Caco-2 (cell line): ENCODE measurements at regions not wholly inside any gene's neighbourhood (a gene's known extent, or its start where the extent isn't known, plus 50 kb on each side); places are given as distances from the start of the nearest gene placed in this dataset.

Experiments used
- BruUV-seq: library from RNA; stranded (reverse); fragments of 400-500 nt; replicated peaks from 2 replicates; lab custom pipeline; 2021; lab: Mats Ljungman, UMichigan
- CTCF ChIA-PET: fragments of 300-600 bp; sonication (Branson Sonifier 250); formaldehyde crosslinking; loops from one replicate; lab custom pipeline; 2022; ENCODE audit warnings: antibody characterized with exemption; lab: Charles Lee
- POLR2A ChIA-PET: fragments of 300-600 bp; sonication (Branson Sonifier 250); formaldehyde crosslinking; loops from one replicate; lab custom pipeline; 2022; ENCODE audit warnings: antibody characterized with exemption; lab: Charles Lee
- DNase-seq, 2 experiments: peaks; one replicate each; pipeline versions ENCODE4 v3.0.0 to v3.0.0-alpha.2; 2020 to 2022
- H3K27me3 ChIP-seq: replicated peaks from 2 replicates; pipeline ENCODE4 v1.6.0; 2011; ENCODE audit warnings: low read length; ENCODE audit not compliant: control insufficient read depth, insufficient read depth
- H3K36me3 ChIP-seq: 2 replicates; pipeline ENCODE4 v1.5.1; 2011; ENCODE audit warnings: low read length; ENCODE audit not compliant: control insufficient read depth, insufficient read depth
- H3K4me1 ChIP-seq: fragments of 250-450 bp; sonication (Bioruptor Pico); 2 replicates; pipeline ENCODE4 v1.5.1; 2020; ENCODE audit warnings: mild to moderate bottlenecking
- H3K4me3 ChIP-seq: 2 replicates; pipeline ENCODE4 v1.5.1; 2011; ENCODE audit warnings: low read depth, mild to moderate bottlenecking, control low read depth, low read length
- H3K9me3 ChIP-seq: fragments of 250-450 bp; sonication (Bioruptor Pico); 2 replicates; pipeline ENCODE4 v1.5.1; 2020; ENCODE audit warnings: mild to moderate bottlenecking, moderate library complexity
- H3K27ac Mint-ChIP-seq: one replicate; pipeline ENCODE4 v1.8.0; 2022; ENCODE audit warnings: mixed read lengths; ENCODE audit not compliant: unreplicated experiment
- H3K27me3 Mint-ChIP-seq: one replicate; pipeline ENCODE4 v1.8.0; 2022; ENCODE audit warnings: mixed read lengths; ENCODE audit not compliant: insufficient read depth, unreplicated experiment
- H3K36me3 Mint-ChIP-seq: one replicate; pipeline ENCODE4 v1.8.0; 2022; ENCODE audit warnings: mild to moderate bottlenecking, mixed read lengths; ENCODE audit not compliant: insufficient read depth, unreplicated experiment
- H3K4me1 Mint-ChIP-seq: one replicate; pipeline ENCODE4 v1.8.0; 2022; ENCODE audit warnings: low read depth, mixed read lengths; ENCODE audit not compliant: unreplicated experiment
- H3K4me3 Mint-ChIP-seq: one replicate; pipeline ENCODE4 v1.8.0; 2022; ENCODE audit warnings: mild to moderate bottlenecking, moderate library complexity, mixed read lengths; ENCODE audit not compliant: unreplicated experiment
- H3K9me3 Mint-ChIP-seq: one replicate; pipeline ENCODE4 v1.8.0; 2022; ENCODE audit warnings: mixed read lengths; ENCODE audit not compliant: unreplicated experiment
- intact Hi-C: fragments of 100-400 bp; cut with micrococcal nuclease; formaldehyde crosslinking; loops from one replicate; pipeline ENCODE4 v1.10.0; 2022; ENCODE audit not compliant: unreplicated experiment
- TF ChIP-seq, protein P1 (sequence below), 2 experiments: fragments of 200-600 bp in 1 of 2; IDR thresholded peaks; 1 replicate in 1 of 2; 2 replicates in 1 of 2; pipeline versions ENCODE4 v1.5.1 to v1.8.0; 2011 to 2022; ENCODE audit warnings: antibody characterized with exemption in 1 of 2, control low read depth in 1 of 2, inconsistent platforms in 1 of 2, low read depth in 1 of 2, low read length in 1 of 2, mild to moderate bottlenecking in 1 of 2, moderate library complexity in 1 of 2; ENCODE audit not compliant: insufficient read depth in 1 of 2, severe bottlenecking in 1 of 2, unreplicated experiment in 1 of 2

DNA sequence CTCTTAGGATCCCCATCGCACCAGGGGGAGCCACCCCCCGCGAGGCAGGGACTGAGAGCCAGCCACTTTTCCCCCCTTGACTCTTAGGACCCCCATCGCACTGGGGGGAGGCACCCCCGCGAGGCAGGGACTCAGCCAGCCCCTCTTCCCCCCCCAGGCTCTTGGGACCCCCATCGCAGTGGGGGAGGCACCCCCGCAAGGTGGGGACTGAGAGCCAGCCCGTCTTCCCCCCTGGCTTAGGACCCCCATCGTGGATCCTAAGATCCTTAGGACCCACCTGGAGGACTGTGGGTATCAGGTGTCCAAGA, 365.2 kb upstream of the SPRY2 start:
- POLR2A ChIA-PET, result no interaction called here
- no peaks in the 10 kb centered on the region for H3K36me3 Mint-ChIP-seq
- no peak overlapping the region for H3K4me3 Mint-ChIP-seq
- Histone ChIP-seq H3K9me3 (no peaks in the 10 kb centered on the region), H3K27me3 (no peaks in the 10 kb centered on the region), H3K4me3 (no peak overlapping the region), H3K4me1 (no peaks in the 10 kb centered on the region), H3K36me3 (no peaks in the 10 kb centered on the region)
- H3K27me3 Mint-ChIP-seq, result no peaks in the 10 kb centered on the region
- H3K4me1 Mint-ChIP-seq, result no peaks in the 10 kb centered on the region
- intact Hi-C loops, result no loop called here
- BruUV-seq, result no TSS peak
- no peak overlapping the region for H3K27ac Mint-ChIP-seq
- no peaks in the 10 kb centered on the region for H3K9me3 Mint-ChIP-seq
- CTCF ChIA-PET, result no interaction called here
- TF ChIP-seq, protein P1, sequence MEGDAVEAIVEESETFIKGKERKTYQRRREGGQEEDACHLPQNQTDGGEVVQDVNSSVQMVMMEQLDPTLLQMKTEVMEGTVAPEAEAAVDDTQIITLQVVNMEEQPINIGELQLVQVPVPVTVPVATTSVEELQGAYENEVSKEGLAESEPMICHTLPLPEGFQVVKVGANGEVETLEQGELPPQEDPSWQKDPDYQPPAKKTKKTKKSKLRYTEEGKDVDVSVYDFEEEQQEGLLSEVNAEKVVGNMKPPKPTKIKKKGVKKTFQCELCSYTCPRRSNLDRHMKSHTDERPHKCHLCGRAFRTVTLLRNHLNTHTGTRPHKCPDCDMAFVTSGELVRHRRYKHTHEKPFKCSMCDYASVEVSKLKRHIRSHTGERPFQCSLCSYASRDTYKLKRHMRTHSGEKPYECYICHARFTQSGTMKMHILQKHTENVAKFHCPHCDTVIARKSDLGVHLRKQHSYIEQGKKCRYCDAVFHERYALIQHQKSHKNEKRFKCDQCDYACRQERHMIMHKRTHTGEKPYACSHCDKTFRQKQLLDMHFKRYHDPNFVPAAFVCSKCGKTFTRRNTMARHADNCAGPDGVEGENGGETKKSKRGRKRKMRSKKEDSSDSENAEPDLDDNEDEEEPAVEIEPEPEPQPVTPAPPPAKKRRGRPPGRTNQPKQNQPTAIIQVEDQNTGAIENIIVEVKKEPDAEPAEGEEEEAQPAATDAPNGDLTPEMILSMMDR (IDR thresholded peaks at IDR 0.05; ENCODE audit: insufficient read depth in 1 of 2, low read depth in 1 of 2, low read length in 1 of 2, severe bottlenecking in 1 of 2, unreplicated experiment in 1 of 2), result no peak
- no peak for DNase-seq

DNA sequence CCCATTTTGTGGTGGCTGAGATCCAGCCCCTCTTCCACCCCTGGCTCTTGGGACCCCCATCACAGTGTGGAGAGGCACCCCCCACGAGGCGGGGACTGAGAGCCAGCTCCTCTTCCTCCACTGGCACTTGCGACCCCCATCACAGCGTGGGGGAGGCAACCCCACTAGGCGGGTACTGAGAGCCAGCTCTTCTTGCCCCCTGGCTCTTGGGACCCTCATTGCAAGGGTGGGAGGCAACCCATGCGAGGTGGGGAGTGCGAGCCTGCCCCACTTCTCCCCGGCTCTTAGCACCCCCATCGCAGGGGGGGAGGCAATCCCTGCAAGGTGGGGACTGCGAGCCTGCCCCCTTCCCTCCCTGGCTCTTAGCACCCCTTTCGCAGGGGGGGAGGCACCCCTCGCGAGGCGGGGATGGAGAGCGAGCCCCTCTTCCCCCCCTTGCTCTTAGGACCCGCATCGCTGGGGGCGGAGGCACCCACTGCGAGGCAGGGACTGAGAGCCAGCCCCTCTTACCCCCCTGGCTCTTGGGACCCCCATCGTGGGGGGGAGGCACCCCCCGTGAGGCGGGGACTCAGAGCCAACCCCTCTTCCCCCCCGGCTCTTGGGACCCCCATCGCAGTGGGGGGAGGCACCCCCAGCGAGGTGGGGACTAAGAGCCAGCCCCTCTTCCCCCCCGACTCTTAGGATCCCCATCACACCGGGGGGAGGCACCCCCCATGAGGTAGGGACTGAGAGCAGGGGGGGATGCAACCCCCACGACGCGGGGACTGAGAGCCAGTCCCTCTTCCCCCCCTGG, 364.6 kb upstream of the SPRY2 start:
- intact Hi-C loops, result no loop called here
- Mint-ChIP-seq H3K4me1 (no peaks in the 10 kb centered on the region), H3K27ac (no peak overlapping the region), H3K27me3 (no peaks in the 10 kb centered on the region), H3K36me3 (no peaks in the 10 kb centered on the region), H3K4me3 (no peak overlapping the region), H3K9me3 (no peaks in the 10 kb centered on the region)
- Histone ChIP-seq H3K27me3 (no peaks in the 10 kb centered on the region), H3K4me3 (no peak overlapping the region), H3K36me3 (no peaks in the 10 kb centered on the region), H3K9me3 (no peaks in the 10 kb centered on the region), H3K4me1 (no peaks in the 10 kb centered on the region)
- POLR2A ChIA-PET, result no interaction called here
- no peak for DNase-seq
- CTCF ChIA-PET, result no interaction called here
- no TSS peak for BruUV-seq
- TF ChIP-seq, protein P1 (IDR thresholded peaks at IDR 0.05; ENCODE audit: insufficient read depth in 1 of 2, low read depth in 1 of 2, low read length in 1 of 2, severe bottlenecking in 1 of 2, unreplicated experiment in 1 of 2), result no peak

- H3K27ac Mint-ChIP-seq, result no peak overlapping the region
- H3K4me1 Mint-ChIP-seq, result no peaks in the 10 kb centered on the region
- intact Hi-C loops, result no loop called here
- H3K27me3 Mint-ChIP-seq, result no peaks in the 10 kb centered on the region
- no peak for DNase-seq
- ChIA-PET CTCF (no interaction called here), POLR2A (no interaction called here)
- Histone ChIP-seq H3K4me1 (no peaks in the 10 kb centered on the region), H3K36me3 (no peaks in the 10 kb centered on the region), H3K27me3 (no peaks in the 10 kb centered on the region), H3K9me3 (no peaks in the 10 kb centered on the region), H3K4me3 (no peak overlapping the region)
- H3K9me3 Mint-ChIP-seq, result no peaks in the 10 kb centered on the region
- no TSS peak for BruUV-seq
- TF ChIP-seq, protein P1 (IDR thresholded peaks at IDR 0.05; ENCODE audit: insufficient read depth in 1 of 2, low read depth in 1 of 2, low read length in 1 of 2, severe bottlenecking in 1 of 2, unreplicated experiment in 1 of 2), result no peak
- no peak overlapping the region for H3K4me3 Mint-ChIP-seq
- no peaks in the 10 kb centered on the region for H3K36me3 Mint-ChIP-seq
Measured at GRCh38 chr13:80704369-80704768, 363.4 kb upstream of the SPRY2 start.
